K562 (cell line): ENCODE measurements at regions not wholly inside any gene's neighbourhood (a gene's known extent, or its start where the extent isn't known, plus 50 kb on each side); places are given as distances from the start of the nearest gene placed in this dataset.

Experiments used
- ATAC-seq: fragments of 200-7000 bp; cut with Tn5 transposase; 3 replicates; pipeline ENCODE4 v1.9.1; 2020; ENCODE audit warnings: moderate library complexity
- BruUV-seq: library from RNA; stranded (reverse); fragments of 400-500 nt; replicated peaks from 2 replicates; lab custom pipeline; 2021; lab: Mats Ljungman, UMichigan
- CTCF ChIA-PET: fragments of 300-600 bp; formaldehyde crosslinking; extraction: SDS; loops from one replicate; lab custom pipeline; 2021; ENCODE audit warnings: low intra/inter-chr PET ratio; lab: Yijun Ruan, JAX
- POLR2A ChIA-PET: fragments of 300-600, 350-650 bp; sonication (Branson Sonifier 250); formaldehyde crosslinking; extraction: SDS; loops from one replicate; lab custom pipeline; 2021; ENCODE audit warnings: antibody characterized with exemption, inconsistent platforms; lab: Yijun Ruan, JAX
- DNase-seq, 4 experiments: peaks; one replicate each; pipeline versions ENCODE4 v3.0.0 to v3.0.0-alpha.2; 2011 to 2018; ENCODE audit warnings: low spot score in 3 of 4, mixed read lengths in 3 of 4; ENCODE audit errors: extremely low read depth in 1 of 4
- FAIRE-seq: peaks from 2 replicates; lab custom pipeline; 2011; peaks lifted over from hg19 to GRCh38; lab: Jason Lieb, UNC
- H2AFZ ChIP-seq: 2 replicates; pipeline ENCODE4 v1.6.0; 2011; ENCODE audit warnings: low read depth, low read length, control low read depth, inconsistent platforms
- H3K27ac ChIP-seq: fragments of 200-600 bp; 3 replicates; pipeline ENCODE4 v1.8.0; 2011; ENCODE audit warnings: low read depth, mild to moderate bottlenecking, control low read depth, inconsistent platforms, low read length, moderate library complexity, mixed read lengths; ENCODE audit errors: extremely low read depth
- H3K27me3 ChIP-seq, 2 experiments: fragments of 300-600 bp in 1 of 2; 2 replicates in 1 of 2; 3 replicates in 1 of 2; pipeline versions ENCODE4 v1.6.0 to v1.8.0; 2011; ENCODE audit warnings: inconsistent platforms in 2 of 2, low read length in 2 of 2, mild to moderate bottlenecking in 1 of 2, mixed read lengths in 1 of 2, moderate library complexity in 1 of 2; ENCODE audit not compliant: control insufficient read depth in 2 of 2, insufficient read depth in 2 of 2
- H3K36me3 ChIP-seq: fragments of 300-600 bp; 3 replicates; pipeline ENCODE4 v1.8.0; 2011; ENCODE audit warnings: mild to moderate bottlenecking, low read length, inconsistent platforms; ENCODE audit not compliant: control insufficient read depth, insufficient read depth
- H3K4me1 ChIP-seq, 2 experiments: fragments of 200-600 bp in 1 of 2; replicated peaks in 1 of 2; 2 replicates in 1 of 2; 3 replicates in 1 of 2; pipeline versions ENCODE4 v1.5.1 to v1.8.0; 2011; ENCODE audit warnings: inconsistent platforms in 2 of 2, low read length in 2 of 2, mild to moderate bottlenecking in 1 of 2, mixed read lengths in 1 of 2, moderate library complexity in 1 of 2; ENCODE audit not compliant: control insufficient read depth in 2 of 2, insufficient read depth in 2 of 2
- H3K4me2 ChIP-seq: 2 replicates; pipeline ENCODE4 v1.6.1; 2011; ENCODE audit warnings: low read length, control low read depth, inconsistent platforms, mixed read lengths; ENCODE audit not compliant: insufficient read depth
- H3K4me3 ChIP-seq: fragments of 200-600 bp; sonication (generic), shearing (Covaris generic); 2 replicates; pipeline ENCODE4 v1.5.1; 2016; ENCODE audit warnings: control low read depth, inconsistent platforms
- H3K79me2 ChIP-seq: fragments of 200-600 bp; 3 replicates; pipeline ENCODE4 v1.8.0; 2011; ENCODE audit warnings: low read length, inconsistent platforms; ENCODE audit not compliant: control insufficient read depth, insufficient read depth
- H3K9ac ChIP-seq, 2 experiments: 2 replicates each; pipeline versions ENCODE4 v1.6.0 to v1.6.1; 2011; ENCODE audit warnings: low read depth in 2 of 2, low read length in 2 of 2, control low read depth in 1 of 2, inconsistent platforms in 1 of 2, mild to moderate bottlenecking in 1 of 2, mixed read lengths in 1 of 2; ENCODE audit not compliant: insufficient read depth in 1 of 2
- H3K9me1 ChIP-seq: one replicate; pipeline ENCODE4 v1.6.0; 2011; ENCODE audit warnings: inconsistent platforms, mild to moderate bottlenecking, low read length, moderate library complexity; ENCODE audit not compliant: control insufficient read depth, insufficient read depth
- H3K9me3 ChIP-seq: replicated peaks from 2 replicates; pipeline ENCODE4 v1.5.1; 2011; ENCODE audit warnings: low read depth, low read length, inconsistent platforms; ENCODE audit not compliant: control insufficient read depth, insufficient read depth
- H4K20me1 ChIP-seq: replicated peaks from 2 replicates; pipeline ENCODE4 v1.6.1; 2011; ENCODE audit warnings: low read length, inconsistent platforms, mixed read lengths; ENCODE audit not compliant: control insufficient read depth, insufficient read depth
- CHD1 ChIP-seq: fragments of 200-600 bp; sonication (generic); IDR thresholded peaks from one replicate; pipeline ENCODE4 v1.6.1; 2012; ENCODE audit warnings: mild to moderate bottlenecking, moderate library complexity, low read length, inconsistent platforms
- CREM ChIP-seq: IDR thresholded peaks from 2 replicates; pipeline ENCODE4 v1.6.1; 2014; ENCODE audit warnings: antibody characterized with exemption, low read depth
- FOXA3 ChIP-seq, 2 experiments: fragments of 450-650 bp in 1 of 2; sonication (generic) in 1 of 2; formaldehyde crosslinking; IDR thresholded peaks in 1 of 2; conservative IDR thresholded peaks in 1 of 2; 2 replicates each; pipeline versions ENCODE4 v1.4.0 to v1.8.0; 2020 to 2022; ENCODE audit warnings: mild to moderate bottlenecking in 2 of 2, missing genetic modification reagents in 1 of 2
- HEY1 ChIP-seq: fragments of 250-450 bp; sonication (Bioruptor Pico); IDR thresholded peaks from 2 replicates; pipeline ENCODE4 v1.5.0; 2020; ENCODE audit warnings: mild to moderate bottlenecking, moderate library complexity, borderline replicate concordance
- MYC ChIP-seq, 2 experiments: fragments of 250-450 bp in 1 of 2; sonication (Bioruptor Pico) in 1 of 2; IDR thresholded peaks; 2 replicates each; pipeline versions ENCODE4 v1.5.1 to v1.6.1; 2012 to 2021; ENCODE audit warnings: low read depth in 2 of 2, borderline replicate concordance in 1 of 2, improper control_type of control experiment in 1 of 2, low read length in 1 of 2, mild to moderate bottlenecking in 1 of 2, moderate library complexity in 1 of 2
- POLR3A ChIP-seq: IDR thresholded peaks from 2 replicates; pipeline ENCODE4 v1.6.1; 2011; ENCODE audit warnings: borderline replicate concordance, mild to moderate bottlenecking, moderate library complexity; ENCODE audit not compliant: insufficient read length, insufficient read depth; ENCODE audit errors: extremely low read depth
- WGBS: fragments of 100-300 bp; shearing (Covaris generic); methylation state at CpG from one replicate; pipeline ENCODE4 v1.1.6; 2016; ENCODE audit warnings: low coverage, mixed read lengths; ENCODE audit not compliant: insufficient coverage; ENCODE audit errors: missing lambda C conversion rate; 5-methylcytosine and 5-hydroxymethylcytosine counted together
- in situ Hi-C: fragments of 300-500 bp; cut with MboI; formaldehyde crosslinking; loops from 4 replicates; pipeline ENCODE4 v1.15.0; 2018; ENCODE audit warnings: inconsistent platforms, mixed read lengths
- intact Hi-C: fragments of 100-400 bp; cut with micrococcal nuclease; formaldehyde crosslinking; loops from 2 replicates; pipeline ENCODE4 v1.14.2; 2022
- TF ChIP-seq, protein P1 (sequence below): fragments of 450-650 bp; IDR thresholded peaks from 2 replicates; pipeline ENCODE4 v1.6.1; 2016; ENCODE audit warnings: mild to moderate bottlenecking
- TF ChIP-seq, protein P2 (sequence below), 3 experiments: IDR thresholded peaks in 2 of 3; conservative IDR thresholded peaks in 1 of 3; 2 replicates each; pipeline ENCODE4 v1.5.1; 2011 to 2012; ENCODE audit warnings: low read length in 3 of 3, mild to moderate bottlenecking in 3 of 3, control low read depth in 2 of 3, improper control_type of control experiment in 1 of 3, inconsistent platforms in 1 of 3, low read depth in 1 of 3, mixed read lengths in 1 of 3, moderate library complexity in 1 of 3; ENCODE audit not compliant: insufficient read depth in 2 of 3
- TF ChIP-seq, protein P3 (sequence below): fragments of 250-450 bp; sonication (Bioruptor Pico); IDR thresholded peaks from 2 replicates; pipeline ENCODE4 v1.6.1; 2021; ENCODE audit warnings: mild to moderate bottlenecking
- TF ChIP-seq, protein P4 (sequence below), 2 experiments: fragments of 450-650 bp; IDR thresholded peaks; 2 replicates each; pipeline ENCODE4 v1.6.1; 2016
- TF ChIP-seq, protein P5 (sequence below): fragments of 450-650 bp; IDR thresholded peaks from one replicate; pipeline ENCODE4 v1.6.1; 2018; ENCODE audit warnings: mild to moderate bottlenecking, moderate library complexity; ENCODE audit not compliant: partially characterized antibody

DNA sequence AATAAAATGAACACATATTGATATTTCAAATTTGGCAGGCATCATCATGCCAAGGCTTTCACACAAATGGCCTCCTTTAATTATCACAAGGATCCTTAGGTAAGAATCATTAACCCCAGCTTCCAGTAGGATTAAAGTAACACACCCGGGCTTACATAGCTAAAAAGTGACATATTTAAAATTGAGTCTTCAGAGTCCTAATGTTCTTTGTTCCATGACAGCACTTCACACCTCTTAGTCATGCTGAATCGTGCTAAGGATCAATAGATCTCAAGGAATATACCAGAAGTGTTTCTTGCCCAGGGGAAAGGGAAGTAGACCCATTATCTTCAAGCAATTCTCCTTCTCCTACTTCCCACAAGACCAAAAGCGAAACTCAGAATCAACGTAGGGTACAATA lies 76.6 kb upstream of the SOX2 start (continued):
- no peak for TF ChIP-seq CHD1
- no peak for TF ChIP-seq POLR3A
- TF ChIP-seq, protein P1, sequence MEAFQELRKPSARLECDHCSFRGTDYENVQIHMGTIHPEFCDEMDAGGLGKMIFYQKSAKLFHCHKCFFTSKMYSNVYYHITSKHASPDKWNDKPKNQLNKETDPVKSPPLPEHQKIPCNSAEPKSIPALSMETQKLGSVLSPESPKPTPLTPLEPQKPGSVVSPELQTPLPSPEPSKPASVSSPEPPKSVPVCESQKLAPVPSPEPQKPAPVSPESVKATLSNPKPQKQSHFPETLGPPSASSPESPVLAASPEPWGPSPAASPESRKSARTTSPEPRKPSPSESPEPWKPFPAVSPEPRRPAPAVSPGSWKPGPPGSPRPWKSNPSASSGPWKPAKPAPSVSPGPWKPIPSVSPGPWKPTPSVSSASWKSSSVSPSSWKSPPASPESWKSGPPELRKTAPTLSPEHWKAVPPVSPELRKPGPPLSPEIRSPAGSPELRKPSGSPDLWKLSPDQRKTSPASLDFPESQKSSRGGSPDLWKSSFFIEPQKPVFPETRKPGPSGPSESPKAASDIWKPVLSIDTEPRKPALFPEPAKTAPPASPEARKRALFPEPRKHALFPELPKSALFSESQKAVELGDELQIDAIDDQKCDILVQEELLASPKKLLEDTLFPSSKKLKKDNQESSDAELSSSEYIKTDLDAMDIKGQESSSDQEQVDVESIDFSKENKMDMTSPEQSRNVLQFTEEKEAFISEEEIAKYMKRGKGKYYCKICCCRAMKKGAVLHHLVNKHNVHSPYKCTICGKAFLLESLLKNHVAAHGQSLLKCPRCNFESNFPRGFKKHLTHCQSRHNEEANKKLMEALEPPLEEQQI = no peak
- no peak for TF ChIP-seq CREM
- no peak for TF ChIP-seq FOXA3 (CRISPR knock-in tag; conservative IDR thresholded peaks at IDR 0.05 in 1 of 2, IDR thresholded peaks at IDR 0.05 in 1 of 2)
- TF ChIP-seq, all 486 proteins: peak for 0

DNA sequence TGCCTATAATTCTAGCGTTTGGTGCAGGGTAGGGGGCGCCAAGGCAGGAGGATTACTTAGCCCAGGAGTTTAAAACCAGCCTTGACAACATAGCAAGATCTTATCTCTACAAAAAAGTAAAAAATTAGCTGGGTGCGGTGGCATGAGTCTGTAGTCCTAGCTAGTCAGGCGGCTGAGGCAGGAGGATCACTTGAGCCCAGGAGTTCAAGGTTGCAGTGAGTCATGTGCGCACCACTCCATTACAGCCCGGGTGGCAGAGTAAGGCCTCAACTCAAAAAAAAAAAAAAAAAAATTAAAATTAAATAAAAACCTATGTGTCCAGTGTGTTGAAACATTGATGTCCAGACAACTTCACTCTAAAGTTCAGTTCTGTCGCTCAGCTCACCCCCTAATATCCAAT lies 78.2 kb upstream of the SOX2 start:
- CTCF ChIA-PET = no interaction called here
- no peaks in the 10 kb centered on the region; the same call in 1 of the 2 replicates for H3K9me3 ChIP-seq
- TF ChIP-seq, protein P2, sequence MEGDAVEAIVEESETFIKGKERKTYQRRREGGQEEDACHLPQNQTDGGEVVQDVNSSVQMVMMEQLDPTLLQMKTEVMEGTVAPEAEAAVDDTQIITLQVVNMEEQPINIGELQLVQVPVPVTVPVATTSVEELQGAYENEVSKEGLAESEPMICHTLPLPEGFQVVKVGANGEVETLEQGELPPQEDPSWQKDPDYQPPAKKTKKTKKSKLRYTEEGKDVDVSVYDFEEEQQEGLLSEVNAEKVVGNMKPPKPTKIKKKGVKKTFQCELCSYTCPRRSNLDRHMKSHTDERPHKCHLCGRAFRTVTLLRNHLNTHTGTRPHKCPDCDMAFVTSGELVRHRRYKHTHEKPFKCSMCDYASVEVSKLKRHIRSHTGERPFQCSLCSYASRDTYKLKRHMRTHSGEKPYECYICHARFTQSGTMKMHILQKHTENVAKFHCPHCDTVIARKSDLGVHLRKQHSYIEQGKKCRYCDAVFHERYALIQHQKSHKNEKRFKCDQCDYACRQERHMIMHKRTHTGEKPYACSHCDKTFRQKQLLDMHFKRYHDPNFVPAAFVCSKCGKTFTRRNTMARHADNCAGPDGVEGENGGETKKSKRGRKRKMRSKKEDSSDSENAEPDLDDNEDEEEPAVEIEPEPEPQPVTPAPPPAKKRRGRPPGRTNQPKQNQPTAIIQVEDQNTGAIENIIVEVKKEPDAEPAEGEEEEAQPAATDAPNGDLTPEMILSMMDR (IDR thresholded peaks at IDR 0.05 in 2 of 3, conservative IDR thresholded peaks at IDR 0.05 in 1 of 3; ENCODE audit: insufficient read depth in 2 of 3, low read depth in 1 of 3, low read length in 3 of 3) = no peak
- TF ChIP-seq, protein P3, sequence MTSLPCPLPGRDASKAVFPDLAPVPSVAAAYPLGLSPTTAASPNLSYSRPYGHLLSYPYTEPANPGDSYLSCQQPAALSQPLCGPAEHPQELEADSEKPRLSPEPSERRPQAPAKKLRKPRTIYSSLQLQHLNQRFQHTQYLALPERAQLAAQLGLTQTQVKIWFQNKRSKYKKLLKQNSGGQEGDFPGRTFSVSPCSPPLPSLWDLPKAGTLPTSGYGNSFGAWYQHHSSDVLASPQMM (CRISPR knock-in tag) = no peak
- TF ChIP-seq MYC (IDR thresholded peaks at IDR 0.05; ENCODE audit: low read depth, low read length) (no peak), MYC (CRISPR knock-in tag; IDR thresholded peaks at IDR 0.05; ENCODE audit: borderline replicate concordance, low read depth) (no peak), HEY1 (CRISPR knock-in tag) (no peak)
- TF ChIP-seq, protein P4, sequence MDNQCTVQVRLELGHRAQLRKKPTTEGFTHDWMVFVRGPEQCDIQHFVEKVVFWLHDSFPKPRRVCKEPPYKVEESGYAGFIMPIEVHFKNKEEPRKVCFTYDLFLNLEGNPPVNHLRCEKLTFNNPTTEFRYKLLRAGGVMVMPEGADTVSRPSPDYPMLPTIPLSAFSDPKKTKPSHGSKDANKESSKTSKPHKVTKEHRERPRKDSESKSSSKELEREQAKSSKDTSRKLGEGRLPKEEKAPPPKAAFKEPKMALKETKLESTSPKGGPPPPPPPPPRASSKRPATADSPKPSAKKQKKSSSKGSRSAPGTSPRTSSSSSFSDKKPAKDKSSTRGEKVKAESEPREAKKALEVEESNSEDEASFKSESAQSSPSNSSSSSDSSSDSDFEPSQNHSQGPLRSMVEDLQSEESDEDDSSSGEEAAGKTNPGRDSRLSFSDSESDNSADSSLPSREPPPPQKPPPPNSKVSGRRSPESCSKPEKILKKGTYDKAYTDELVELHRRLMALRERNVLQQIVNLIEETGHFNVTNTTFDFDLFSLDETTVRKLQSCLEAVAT (IDR thresholded peaks at IDR 0.05) = no peak
- TF ChIP-seq, protein P5, sequence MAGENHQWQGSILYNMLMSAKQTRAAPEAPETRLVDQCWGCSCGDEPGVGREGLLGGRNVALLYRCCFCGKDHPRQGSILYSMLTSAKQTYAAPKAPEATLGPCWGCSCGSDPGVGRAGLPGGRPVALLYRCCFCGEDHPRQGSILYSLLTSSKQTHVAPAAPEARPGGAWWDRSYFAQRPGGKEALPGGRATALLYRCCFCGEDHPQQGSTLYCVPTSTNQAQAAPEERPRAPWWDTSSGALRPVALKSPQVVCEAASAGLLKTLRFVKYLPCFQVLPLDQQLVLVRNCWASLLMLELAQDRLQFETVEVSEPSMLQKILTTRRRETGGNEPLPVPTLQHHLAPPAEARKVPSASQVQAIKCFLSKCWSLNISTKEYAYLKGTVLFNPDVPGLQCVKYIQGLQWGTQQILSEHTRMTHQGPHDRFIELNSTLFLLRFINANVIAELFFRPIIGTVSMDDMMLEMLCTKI = no peak

More for the DNA sequence above, 78.2 kb upstream of the SOX2 start:
- Histone ChIP-seq H3K27me3 (no peaks in the 10 kb centered on the region), H4K20me1 (no peaks in the 10 kb centered on the region), H3K9ac (no peak overlapping the region), H3K4me3 (no peak overlapping the region), H2AFZ (no peak overlapping the region), H3K36me3 (no peaks in the 10 kb centered on the region), H3K4me1 (no peaks in the 10 kb centered on the region), H3K4me2 (no peak overlapping the region), H3K79me2 (no peaks in the 10 kb centered on the region), H3K27ac (no peak overlapping the region), H3K9me1 (no peaks in the 10 kb centered on the region)
- ATAC-seq = no peak
- POLR2A ChIA-PET = no interaction called here
- 1% methylated on average over 6 of the region's 7 CpGs for WGBS
- intact Hi-C loops (no loop called here), in situ Hi-C loops (no loop called here)
- FAIRE-seq = no peak
- no peak for DNase-seq
- BruUV-seq = no TSS peak
